ENCODE measurements at regions not wholly inside any gene's neighbourhood (a gene's known extent, or its start where the extent isn't known, plus 50 kb on each side); places are given as distances from the start of the nearest gene placed in this dataset.

GRCh38 chr18:25435149-25435782 lies 83.3 kb upstream of the ZNF521 start:
- TF ChIP-seq, protein P1, sequence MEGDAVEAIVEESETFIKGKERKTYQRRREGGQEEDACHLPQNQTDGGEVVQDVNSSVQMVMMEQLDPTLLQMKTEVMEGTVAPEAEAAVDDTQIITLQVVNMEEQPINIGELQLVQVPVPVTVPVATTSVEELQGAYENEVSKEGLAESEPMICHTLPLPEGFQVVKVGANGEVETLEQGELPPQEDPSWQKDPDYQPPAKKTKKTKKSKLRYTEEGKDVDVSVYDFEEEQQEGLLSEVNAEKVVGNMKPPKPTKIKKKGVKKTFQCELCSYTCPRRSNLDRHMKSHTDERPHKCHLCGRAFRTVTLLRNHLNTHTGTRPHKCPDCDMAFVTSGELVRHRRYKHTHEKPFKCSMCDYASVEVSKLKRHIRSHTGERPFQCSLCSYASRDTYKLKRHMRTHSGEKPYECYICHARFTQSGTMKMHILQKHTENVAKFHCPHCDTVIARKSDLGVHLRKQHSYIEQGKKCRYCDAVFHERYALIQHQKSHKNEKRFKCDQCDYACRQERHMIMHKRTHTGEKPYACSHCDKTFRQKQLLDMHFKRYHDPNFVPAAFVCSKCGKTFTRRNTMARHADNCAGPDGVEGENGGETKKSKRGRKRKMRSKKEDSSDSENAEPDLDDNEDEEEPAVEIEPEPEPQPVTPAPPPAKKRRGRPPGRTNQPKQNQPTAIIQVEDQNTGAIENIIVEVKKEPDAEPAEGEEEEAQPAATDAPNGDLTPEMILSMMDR (IDR thresholded peaks at IDR 0.05): no peak

DNA sequence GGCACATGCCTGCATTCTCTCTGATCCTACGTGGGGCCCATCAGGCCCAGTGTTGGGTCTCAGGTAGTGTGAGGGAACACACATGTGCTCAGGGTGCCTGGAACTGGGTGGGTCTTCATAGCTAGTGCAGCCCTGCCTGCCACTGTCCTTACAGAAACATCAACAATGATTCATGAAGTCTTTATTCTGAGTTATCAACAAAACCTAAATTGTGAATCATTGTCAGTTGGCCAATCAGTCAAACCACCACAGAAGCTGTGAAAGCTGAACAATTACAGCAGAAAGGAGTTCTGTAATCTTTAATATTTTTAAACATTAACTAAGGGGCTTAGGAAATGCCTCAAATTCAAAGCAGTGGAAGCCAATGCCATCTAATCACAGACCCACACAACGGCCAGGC lies 82.8 kb upstream of the ZNF521 start:
- TF ChIP-seq, protein P1 (IDR thresholded peaks at IDR 0.05): no peak

DNA sequence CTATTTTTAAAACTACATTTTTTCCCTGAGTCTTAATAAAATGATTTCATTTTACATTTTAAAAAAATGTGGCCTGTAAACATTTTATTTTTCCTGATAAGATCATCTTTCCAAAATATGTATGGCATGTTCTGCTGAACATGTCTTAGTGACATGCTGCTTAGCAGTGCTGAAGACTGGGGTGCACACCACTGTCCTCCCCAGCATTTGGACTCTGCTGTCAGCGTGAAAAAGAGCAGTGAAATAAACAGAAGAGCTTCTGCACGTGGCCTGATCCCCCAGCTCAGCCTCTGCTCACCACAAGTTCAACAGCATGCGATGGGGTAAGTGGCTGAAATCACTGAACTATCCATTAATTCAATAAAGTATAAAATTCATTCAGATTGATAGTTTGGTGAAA lies 81.6 kb upstream of the ZNF521 start:
- TF ChIP-seq, protein P1 (IDR thresholded peaks at IDR 0.05): no peak

DNA sequence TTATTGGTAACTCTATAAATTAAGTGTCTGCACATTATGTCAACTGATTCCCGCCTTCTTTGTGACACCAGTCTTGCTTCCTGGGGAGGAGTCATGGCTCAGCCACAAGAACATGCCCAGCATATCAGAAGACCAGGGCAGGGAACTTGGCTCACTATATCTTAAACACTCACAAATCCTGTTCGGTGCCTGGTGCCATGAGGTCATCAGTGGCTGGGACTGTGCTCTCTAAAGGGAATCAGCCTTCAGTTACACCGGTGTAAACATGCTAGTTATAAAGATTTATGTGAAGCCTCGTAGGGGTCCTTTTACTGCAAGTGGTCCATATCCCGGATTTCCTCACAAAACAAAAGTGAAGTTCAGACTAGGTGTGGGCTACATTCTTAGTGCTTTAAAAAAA lies 73.1 kb upstream of the ZNF521 start:
- TF ChIP-seq, protein P1 (IDR thresholded peaks at IDR 0.05): no peak

DNA sequence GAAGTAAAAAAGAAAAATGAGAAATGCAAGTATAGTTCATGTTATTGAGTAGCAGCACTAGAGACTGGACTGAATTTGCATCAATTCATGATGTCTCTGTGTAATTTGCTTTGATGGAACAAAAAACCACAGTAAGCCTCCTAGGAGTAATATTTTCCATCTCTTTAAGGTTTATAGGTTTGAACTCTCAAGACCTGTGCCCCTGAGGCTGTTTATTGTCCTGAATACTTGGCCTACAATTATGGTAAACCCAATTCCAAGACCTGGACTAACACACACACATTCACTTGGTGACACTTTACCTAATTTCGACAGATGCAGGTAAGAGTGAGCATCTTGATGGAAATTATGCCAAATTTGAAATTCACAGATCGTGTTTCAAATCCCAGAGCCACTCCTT lies 71.8 kb upstream of the ZNF521 start:
- TF ChIP-seq, protein P1 (IDR thresholded peaks at IDR 0.05): no peak

- TF ChIP-seq, protein P1 (IDR thresholded peaks at IDR 0.05): no peak
Measured at GRCh38 chr18:25423267-25423666, 71.3 kb upstream of the ZNF521 start.

- TF ChIP-seq, protein P1 (IDR thresholded peaks at IDR 0.05): no peak
Measured at GRCh38 chr18:25422230-25422629, 70.3 kb upstream of the ZNF521 start.
